Activated T-helper 1 cell treated with anti-CD3 and anti-CD28 coated beads, Interleukin-12 subunit alpha, Interleukin-12 subunit beta, Interleukin-2, Interleukin-4 antibody, amounts not matched to agents 30 ng/mL and 10 ng/mL and 1 ng/mL, durations not matched to agents 14 hours and 24 hours and 36 hours (primary cell): ENCODE measurements at regions not wholly inside any gene's neighbourhood (a gene's known extent, or its start where the extent isn't known, plus 50 kb on each side); places are given as distances from the start of the nearest gene placed in this dataset.

ENCODE experiments used
- DNase-seq: peaks from one replicate; pipeline ENCODE4 v3.0.0; 2021; ENCODE audit warnings: low spot score
- H3K27ac Mint-ChIP-seq: one replicate; pipeline ENCODE4 v1.8.0; 2021; ENCODE audit warnings: mild to moderate bottlenecking, mixed read lengths
- H3K27me3 Mint-ChIP-seq: one replicate; pipeline ENCODE4 v1.8.0; 2022; ENCODE audit warnings: mild to moderate bottlenecking, moderate library complexity, mixed read lengths; ENCODE audit not compliant: insufficient read depth
- H3K36me3 Mint-ChIP-seq: one replicate; pipeline ENCODE4 v1.8.0; 2021; ENCODE audit warnings: low read depth, mixed read lengths
- H3K4me1 Mint-ChIP-seq: one replicate; pipeline ENCODE4 v1.8.0; 2021; ENCODE audit warnings: low read depth, mixed read lengths
- H3K4me3 Mint-ChIP-seq: one replicate; pipeline ENCODE4 v1.8.0; 2021; ENCODE audit warnings: mild to moderate bottlenecking, moderate library complexity, mixed read lengths
- H3K9me3 Mint-ChIP-seq: one replicate; pipeline ENCODE4 v1.8.0; 2021; ENCODE audit warnings: mixed read lengths
- intact Hi-C: fragments of 100-400 bp; cut with micrococcal nuclease; formaldehyde crosslinking; loops from one replicate; pipeline ENCODE4 v1.15.1; 2024

- intact Hi-C loops: no loop called here
- peaks cover 1% of the 10 kb centered on the region for H3K27me3 Mint-ChIP-seq
- H3K27ac Mint-ChIP-seq: no peak overlapping the region
- H3K9me3 Mint-ChIP-seq: no peaks in the 10 kb centered on the region
- DNase-seq: no peak
- no peak overlapping the region for H3K4me3 Mint-ChIP-seq
- H3K4me1 Mint-ChIP-seq: no peaks in the 10 kb centered on the region
- no peaks in the 10 kb centered on the region for H3K36me3 Mint-ChIP-seq
Measured at GRCh38 chr12:58081488-58081887, 140.1 kb downstream of the ATP23 start.

- no peak overlapping the region for H3K4me3 Mint-ChIP-seq
- DNase-seq: no peak
- H3K27me3 Mint-ChIP-seq: peaks cover 1% of the 10 kb centered on the region
- H3K27ac Mint-ChIP-seq: no peak overlapping the region
- H3K9me3 Mint-ChIP-seq: no peaks in the 10 kb centered on the region
- H3K4me1 Mint-ChIP-seq: no peaks in the 10 kb centered on the region
- H3K36me3 Mint-ChIP-seq: no peaks in the 10 kb centered on the region
- intact Hi-C loops: no loop called here
Measured at GRCh38 chr12:58082996-58083395, 141.6 kb downstream of the ATP23 start.

DNA sequence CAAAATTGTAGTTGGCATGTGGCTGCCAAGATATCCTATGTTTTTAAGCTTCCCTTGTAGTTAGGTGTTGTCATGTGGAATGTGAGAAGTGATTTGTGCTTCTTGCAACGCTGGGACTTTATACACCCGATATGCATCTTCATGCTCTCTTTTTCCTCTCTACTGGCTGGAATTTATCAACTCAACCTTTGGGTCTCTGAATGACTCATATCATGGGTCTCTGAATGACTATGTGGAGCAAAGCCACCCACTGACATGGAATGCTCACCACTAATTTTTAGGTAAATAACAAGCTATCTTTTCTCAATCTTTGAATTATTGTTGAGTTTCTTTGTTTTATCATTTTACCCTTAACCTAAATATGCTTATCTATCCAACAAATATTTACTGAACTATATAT, 144.6 kb downstream of the ATP23 start:
- Mint-ChIP-seq H3K9me3 (no peaks in the 10 kb centered on the region), H3K4me3 (no peak overlapping the region)

GRCh38 chr12:58086930-58087329, 145.6 kb downstream of the ATP23 start:
- intact Hi-C loops: no loop called here
- H3K4me1 Mint-ChIP-seq: no peaks in the 10 kb centered on the region
- no peaks in the 10 kb centered on the region for H3K9me3 Mint-ChIP-seq
- H3K36me3 Mint-ChIP-seq: no peaks in the 10 kb centered on the region
- H3K27me3 Mint-ChIP-seq: peaks cover 4% of the 10 kb centered on the region
- no peak overlapping the region for H3K4me3 Mint-ChIP-seq
- no peak for DNase-seq
- H3K27ac Mint-ChIP-seq: no peak overlapping the region

More for the DNA sequence above, 144.6 kb downstream of the ATP23 start:
- H3K27me3 Mint-ChIP-seq: peaks cover 4% of the 10 kb centered on the region
- intact Hi-C loops: no loop called here
- no peak overlapping the region for H3K27ac Mint-ChIP-seq
- H3K36me3 Mint-ChIP-seq: no peaks in the 10 kb centered on the region
- no peaks in the 10 kb centered on the region for H3K4me1 Mint-ChIP-seq
- no peak for DNase-seq

GRCh38 chr12:58087423-58088127, 146.2 kb downstream of the ATP23 start:
- DNase-seq: no peak
- Mint-ChIP-seq H3K9me3 (no peaks in the 10 kb centered on the region), H3K36me3 (no peaks in the 10 kb centered on the region), H3K4me1 (no peaks in the 10 kb centered on the region), H3K27ac (no peak overlapping the region), H3K27me3 (peaks cover 4% of the 10 kb centered on the region), H3K4me3 (no peak overlapping the region)
- intact Hi-C loops: no loop called here

DNA sequence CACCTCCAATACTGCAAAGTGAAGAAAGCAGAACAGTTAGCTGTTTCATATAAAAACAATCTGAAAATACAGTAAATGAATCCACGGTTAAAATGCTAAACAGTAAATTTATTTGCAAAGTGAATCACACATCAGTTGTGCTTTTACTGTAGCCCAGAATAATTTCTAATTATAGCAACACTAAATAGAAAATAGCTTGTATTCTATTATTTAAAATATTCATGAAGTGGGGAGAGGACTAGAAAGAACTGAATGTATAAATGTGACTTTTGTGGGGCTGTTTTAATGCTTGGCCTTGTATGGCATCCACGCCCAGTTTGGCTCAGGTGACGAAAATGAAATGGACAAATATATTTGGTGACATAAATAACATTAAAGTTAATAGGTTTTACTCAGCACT, 148.2 kb downstream of the ATP23 start:
- Mint-ChIP-seq H3K4me3 (no peak overlapping the region), H3K27me3 (peaks cover 8% of the 10 kb centered on the region), H3K4me1 (no peaks in the 10 kb centered on the region), H3K9me3 (no peaks in the 10 kb centered on the region), H3K36me3 (no peaks in the 10 kb centered on the region), H3K27ac (no peak overlapping the region)
- no peak for DNase-seq
- intact Hi-C loops: no loop called here

- intact Hi-C loops: no loop called here
- DNase-seq: no peak
- H3K4me1 Mint-ChIP-seq: no peaks in the 10 kb centered on the region
- no peaks in the 10 kb centered on the region for H3K9me3 Mint-ChIP-seq
- no peak overlapping the region for H3K4me3 Mint-ChIP-seq
- H3K36me3 Mint-ChIP-seq: no peaks in the 10 kb centered on the region
- H3K27ac Mint-ChIP-seq: no peak overlapping the region
- peaks cover 8% of the 10 kb centered on the region for H3K27me3 Mint-ChIP-seq
Measured at GRCh38 chr12:58090685-58091084, 149.3 kb downstream of the ATP23 start.

- Mint-ChIP-seq H3K9me3 (no peaks in the 10 kb centered on the region), H3K4me1 (no peaks in the 10 kb centered on the region), H3K36me3 (no peaks in the 10 kb centered on the region), H3K27me3 (peaks cover 8% of the 10 kb centered on the region), H3K4me3 (no peak overlapping the region), H3K27ac (no peak overlapping the region)
- no peak for DNase-seq
- intact Hi-C loops: no loop called here
Measured at GRCh38 chr12:58095002-58095401, 153.6 kb downstream of the ATP23 start.

GRCh38 chr12:58097741-58098140, 156.4 kb downstream of the ATP23 start:
- DNase-seq: no peak
- Mint-ChIP-seq H3K9me3 (no peaks in the 10 kb centered on the region), H3K36me3 (no peaks in the 10 kb centered on the region)

GRCh38 chr12:58099476-58099875, 158.1 kb downstream of the ATP23 start:
- no peaks in the 10 kb centered on the region for H3K4me1 Mint-ChIP-seq
- no peaks in the 10 kb centered on the region for H3K27me3 Mint-ChIP-seq
- H3K9me3 Mint-ChIP-seq: no peaks in the 10 kb centered on the region
- intact Hi-C loops: no loop called here
- H3K36me3 Mint-ChIP-seq: no peaks in the 10 kb centered on the region
- no peak overlapping the region for H3K4me3 Mint-ChIP-seq
- no peak for DNase-seq
- H3K27ac Mint-ChIP-seq: no peak overlapping the region

More at GRCh38 chr12:58097741-58098140, 156.4 kb downstream of the ATP23 start:
- no peak overlapping the region for H3K4me3 Mint-ChIP-seq
- intact Hi-C loops: no loop called here
- peaks cover 4% of the 10 kb centered on the region for H3K27me3 Mint-ChIP-seq
- H3K27ac Mint-ChIP-seq: no peak overlapping the region
- no peaks in the 10 kb centered on the region for H3K4me1 Mint-ChIP-seq

- H3K4me3 Mint-ChIP-seq: no peak overlapping the region
- DNase-seq: no peak
- H3K27me3 Mint-ChIP-seq: no peaks in the 10 kb centered on the region
- no peak overlapping the region for H3K27ac Mint-ChIP-seq
- intact Hi-C loops: no loop called here
- H3K4me1 Mint-ChIP-seq: no peaks in the 10 kb centered on the region
- H3K36me3 Mint-ChIP-seq: no peaks in the 10 kb centered on the region
- no peaks in the 10 kb centered on the region for H3K9me3 Mint-ChIP-seq
Measured at GRCh38 chr12:58104351-58104755, 163.0 kb downstream of the ATP23 start.

GRCh38 chr12:58105225-58106119, 164.1 kb downstream of the ATP23 start:
- H3K36me3 Mint-ChIP-seq: no peaks in the 10 kb centered on the region
- H3K27me3 Mint-ChIP-seq: no peaks in the 10 kb centered on the region
- H3K4me1 Mint-ChIP-seq: no peaks in the 10 kb centered on the region
- no peak overlapping the region for H3K27ac Mint-ChIP-seq
- H3K4me3 Mint-ChIP-seq: no peak overlapping the region
- no peak for DNase-seq
- no peaks in the 10 kb centered on the region for H3K9me3 Mint-ChIP-seq
- intact Hi-C loops: no loop called here

GRCh38 chr12:58106195-58106594, 164.8 kb downstream of the ATP23 start:
- DNase-seq: no peak
- Mint-ChIP-seq H3K27ac (no peak overlapping the region), H3K36me3 (no peaks in the 10 kb centered on the region), H3K4me1 (no peaks in the 10 kb centered on the region), H3K27me3 (no peaks in the 10 kb centered on the region), H3K4me3 (no peak overlapping the region), H3K9me3 (no peaks in the 10 kb centered on the region)
- intact Hi-C loops: no loop called here
